Activated CD8-positive, alpha-beta T cell treated with anti-CD3 and anti-CD28 coated beads, Interleukin-2, amount 10 ng/mL, durations not matched to agents 7 days and 5 days (primary cell): ENCODE measurements at regions not wholly inside any gene's neighbourhood (a gene's known extent, or its start where the extent isn't known, plus 50 kb on each side); places are given as distances from the start of the nearest gene placed in this dataset.

ENCODE experiments used
- ATAC-seq: fragments of 150-1000 bp; cut with Tn5 transposase; one replicate; pipeline ENCODE4 v1.10.0; 2021; ENCODE audit warnings: moderate library complexity
- CTCF ChIA-PET: fragments of 350-600 bp; sonication (Branson Sonifier 250); formaldehyde crosslinking; loops from one replicate; lab custom pipeline; 2021; ENCODE audit warnings: antibody characterized with exemption; lab: Charles Lee
- POLR2A ChIA-PET: fragments of 350-600 bp; sonication (Branson Sonifier 250); formaldehyde crosslinking; loops from one replicate; lab custom pipeline; 2021; ENCODE audit warnings: antibody characterized with exemption; lab: Charles Lee
- DNase-seq: peaks from one replicate; pipeline ENCODE4 v3.0.0-alpha.2; 2020
- H3K27ac Mint-ChIP-seq: one replicate; pipeline ENCODE4 v1.8.0; 2021; ENCODE audit warnings: mild to moderate bottlenecking, mixed read lengths
- H3K27me3 Mint-ChIP-seq: one replicate; pipeline ENCODE4 v1.8.0; 2021; ENCODE audit warnings: low read depth, mixed read lengths
- H3K36me3 Mint-ChIP-seq: one replicate; pipeline ENCODE4 v1.8.0; 2021; ENCODE audit warnings: low read depth, mixed read lengths
- H3K4me1 Mint-ChIP-seq: one replicate; pipeline ENCODE4 v1.8.0; 2021; ENCODE audit warnings: low read depth, mixed read lengths
- H3K4me3 Mint-ChIP-seq: one replicate; pipeline ENCODE4 v1.8.0; 2021; ENCODE audit warnings: mild to moderate bottlenecking, mixed read lengths
- H3K9me3 Mint-ChIP-seq: one replicate; pipeline ENCODE4 v1.8.0; 2022; ENCODE audit warnings: mixed read lengths; ENCODE audit not compliant: insufficient read depth

DNA sequence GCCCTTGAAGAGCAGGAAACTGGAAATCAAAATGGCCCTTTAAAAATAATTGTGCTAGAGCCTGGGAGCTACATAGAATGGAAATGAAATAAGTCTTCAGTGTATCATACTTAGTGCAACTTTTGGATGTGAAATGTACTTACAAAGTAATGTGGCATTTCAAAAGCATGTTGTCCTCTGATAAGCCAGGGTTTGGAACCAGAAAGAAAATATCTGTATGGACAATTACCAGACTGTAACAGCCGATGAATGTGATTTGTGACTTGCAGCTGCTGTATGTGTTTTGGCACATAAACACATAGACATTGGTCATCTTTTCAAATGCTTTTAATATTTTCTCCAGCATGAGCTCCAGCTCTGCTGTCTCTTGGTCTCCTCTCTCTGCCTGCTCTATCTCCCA, 546.4 kb downstream of the OMA1 start:
- ChIA-PET POLR2A (no interaction called here), CTCF (no interaction called here)
- H3K36me3 Mint-ChIP-seq, result no peaks in the 10 kb centered on the region
- no peaks in the 10 kb centered on the region for H3K27me3 Mint-ChIP-seq
- DNase-seq (no peak), ATAC-seq (no peak)
- H3K4me1 Mint-ChIP-seq, result no peaks in the 10 kb centered on the region
- H3K9me3 Mint-ChIP-seq, result no peaks in the 10 kb centered on the region
- no peak overlapping the region for H3K4me3 Mint-ChIP-seq
- H3K27ac Mint-ChIP-seq, result no peak overlapping the region

- DNase-seq, result no peak
- Mint-ChIP-seq H3K27ac (no peak overlapping the region), H3K36me3 (no peaks in the 10 kb centered on the region), H3K9me3 (no peaks in the 10 kb centered on the region), H3K4me1 (no peaks in the 10 kb centered on the region), H3K27me3 (no peaks in the 10 kb centered on the region), H3K4me3 (no peak overlapping the region)
- POLR2A ChIA-PET, result no interaction called here
- CTCF ChIA-PET, result no interaction called here
- ATAC-seq, result no peak
These were observed 550.1 kb downstream of the OMA1 start for GRCh38 chr1:57996400-57996799.

GRCh38 chr1:57991289-57991688, 555.2 kb downstream of the OMA1 start:
- Mint-ChIP-seq H3K4me3 (no peak overlapping the region), H3K27ac (no peak overlapping the region), H3K4me1 (peaks cover 5% of the 10 kb centered on the region), H3K36me3 (no peaks in the 10 kb centered on the region), H3K27me3 (peaks cover 2% of the 10 kb centered on the region), H3K9me3 (no peaks in the 10 kb centered on the region)
- DNase-seq (no peak), ATAC-seq (no peak)
- ChIA-PET CTCF (no interaction called here), POLR2A (no interaction called here)

GRCh38 chr1:57989877-57990276, 556.6 kb downstream of the OMA1 start:
- Mint-ChIP-seq H3K4me1 (peaks cover 11% of the 10 kb centered on the region), H3K27ac (no peak overlapping the region), H3K36me3 (no peaks in the 10 kb centered on the region), H3K27me3 (peaks cover 2% of the 10 kb centered on the region), H3K4me3 (no peak overlapping the region), H3K9me3 (no peaks in the 10 kb centered on the region)
- DNase-seq (no peak), ATAC-seq (no peak)
- ChIA-PET POLR2A (no interaction called here), CTCF (no interaction called here)

- no peak for ATAC-seq
- DNase-seq, result no peak
- Mint-ChIP-seq H3K27me3 (peaks cover 2% of the 10 kb centered on the region), H3K36me3 (no peaks in the 10 kb centered on the region), H3K4me1 (peaks cover 11% of the 10 kb centered on the region), H3K9me3 (no peaks in the 10 kb centered on the region), H3K4me3 (no peak overlapping the region), H3K27ac (no peak overlapping the region)
- ChIA-PET CTCF (no interaction called here), POLR2A (no interaction called here)
These were observed 559.0 kb downstream of the OMA1 start for GRCh38 chr1:57987523-57987922.

DNA sequence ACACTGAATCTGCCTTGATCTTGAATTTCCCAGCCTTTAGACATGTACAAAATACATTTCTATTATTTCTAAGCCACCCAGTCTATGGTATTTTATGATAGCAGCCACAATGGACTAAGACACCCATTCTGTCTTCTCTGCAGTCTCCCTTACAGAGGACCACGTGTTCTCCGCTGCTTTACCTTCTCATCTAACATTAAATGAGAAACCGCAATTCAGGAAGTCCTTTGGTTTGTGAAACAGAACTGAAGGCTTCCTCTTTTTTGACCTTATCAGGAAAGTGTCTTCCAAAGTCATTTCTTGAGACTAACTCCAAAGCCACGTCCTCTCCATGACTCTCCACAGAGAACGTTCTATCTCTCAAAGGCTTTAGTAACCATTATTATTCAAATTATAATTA, 560.1 kb downstream of the OMA1 start:
- Mint-ChIP-seq H3K36me3 (no peaks in the 10 kb centered on the region), H3K9me3 (no peaks in the 10 kb centered on the region), H3K4me1 (peaks cover 11% of the 10 kb centered on the region), H3K4me3 (no peak overlapping the region), H3K27ac (no peak overlapping the region), H3K27me3 (peaks cover 2% of the 10 kb centered on the region)
- CTCF ChIA-PET, result no interaction called here
- POLR2A ChIA-PET, result no interaction called here
- no peak for ATAC-seq
- DNase-seq, result no peak

DNA sequence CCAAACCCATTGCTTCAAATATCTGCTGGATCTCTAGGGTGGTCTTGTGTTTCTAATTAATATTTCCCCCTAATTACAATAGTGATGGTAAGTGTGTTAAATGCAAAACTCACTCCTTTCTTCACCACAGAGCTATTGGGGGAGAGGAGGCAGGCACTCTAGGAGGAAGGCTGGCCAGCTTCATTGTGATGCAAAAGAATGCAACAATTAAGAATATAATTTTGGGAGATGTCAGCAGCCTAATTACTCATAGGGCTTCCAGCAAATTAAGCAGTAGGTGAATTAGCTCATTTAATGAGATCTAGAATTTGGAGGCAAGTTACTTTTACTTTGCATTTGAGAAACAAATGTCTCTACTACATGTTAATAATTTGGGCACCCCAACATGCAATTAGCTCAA, 560.4 kb upstream of the DAB1 start:
- no peak for DNase-seq
- H3K4me1 Mint-ChIP-seq, result peaks cover 11% of the 10 kb centered on the region
- no peaks in the 10 kb centered on the region for H3K9me3 Mint-ChIP-seq
- H3K4me3 Mint-ChIP-seq, result no peak overlapping the region
- ChIA-PET POLR2A (no interaction called here), CTCF (no interaction called here)
- no peak for ATAC-seq
- H3K36me3 Mint-ChIP-seq, result no peaks in the 10 kb centered on the region
- H3K27ac Mint-ChIP-seq, result no peak overlapping the region
- H3K27me3 Mint-ChIP-seq, result peaks cover 3% of the 10 kb centered on the region

- ChIA-PET POLR2A (interaction anchor here (1.1 kb wide), 1 partner anchor 41 kb away, joined by 3 read pairs; no protein-coding TSS in a partner anchor), CTCF (no interaction called here)
- no peak overlapping the region for H3K4me3 Mint-ChIP-seq
- H3K4me1 Mint-ChIP-seq, result peaks cover 11% of the 10 kb centered on the region
- no peak for ATAC-seq
- H3K27ac Mint-ChIP-seq, result no peak overlapping the region
- no peaks in the 10 kb centered on the region for H3K36me3 Mint-ChIP-seq
- no peak for DNase-seq
- peaks cover 2% of the 10 kb centered on the region for H3K27me3 Mint-ChIP-seq
- no peaks in the 10 kb centered on the region for H3K9me3 Mint-ChIP-seq
These were observed 559.6 kb upstream of the DAB1 start for GRCh38 chr1:57983441-57983840.

DNA sequence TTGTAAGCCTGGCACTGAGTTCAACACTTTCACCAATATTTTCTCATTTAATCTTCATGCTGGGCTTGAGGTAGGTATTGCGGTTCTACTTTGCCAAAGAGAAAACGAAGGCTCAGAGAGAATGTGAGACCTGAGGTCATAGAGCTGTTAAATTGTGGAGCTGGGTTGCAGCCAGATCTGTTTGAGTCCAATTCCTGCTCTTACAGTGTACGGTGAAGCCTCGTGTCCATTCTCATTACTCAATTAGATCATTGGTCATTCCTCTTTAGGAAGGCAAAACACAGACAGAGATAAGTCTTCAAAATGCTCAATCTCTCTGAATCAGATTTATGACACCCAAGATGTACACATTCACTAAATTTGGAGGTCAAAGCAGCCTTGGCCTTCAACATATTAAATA, 559.0 kb upstream of the DAB1 start:
- ChIA-PET CTCF (no interaction called here), POLR2A (interaction anchor here (1.1 kb wide), 1 partner anchor 40 kb away, joined by 3 read pairs; no protein-coding TSS in a partner anchor)
- no peak overlapping the region for H3K27ac Mint-ChIP-seq

DNA sequence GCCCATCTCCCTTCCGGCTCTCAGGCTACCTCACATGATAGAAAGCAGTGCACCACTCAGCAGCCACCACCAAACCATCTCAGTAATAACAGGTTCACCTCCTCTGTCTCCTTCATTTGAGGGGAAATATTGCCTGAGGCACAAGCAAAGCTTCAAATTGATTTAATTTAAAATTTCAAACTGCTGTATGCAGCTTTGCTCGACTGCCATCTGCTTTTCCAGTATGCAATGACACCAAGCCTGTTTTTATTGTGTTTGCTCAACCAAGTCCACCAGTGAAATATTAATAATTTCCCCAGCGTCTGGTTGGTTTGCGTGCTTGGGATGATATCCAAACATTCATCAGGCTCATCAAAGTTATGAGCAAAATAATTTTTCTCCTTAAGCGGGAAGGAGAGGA, 552.4 kb upstream of the DAB1 start:
- H3K27me3 Mint-ChIP-seq, result peaks cover 2% of the 10 kb centered on the region
- no peaks in the 10 kb centered on the region for H3K9me3 Mint-ChIP-seq
- H3K36me3 Mint-ChIP-seq, result no peaks in the 10 kb centered on the region
- H3K4me3 Mint-ChIP-seq, result no peak overlapping the region
- H3K27ac Mint-ChIP-seq, result no peak overlapping the region
- no peak for DNase-seq
- CTCF ChIA-PET, result no interaction called here
- POLR2A ChIA-PET, result interaction anchor here (0.6 kb wide), 1 partner anchor 1096 kb away, joined by 3 read pairs; no protein-coding TSS in a partner anchor
- ATAC-seq, result no peak
- H3K4me1 Mint-ChIP-seq, result no peaks in the 10 kb centered on the region

More for the DNA sequence above, 559.0 kb upstream of the DAB1 start:
- Mint-ChIP-seq H3K9me3 (no peaks in the 10 kb centered on the region), H3K4me3 (no peak overlapping the region), H3K36me3 (no peaks in the 10 kb centered on the region), H3K27me3 (peaks cover 2% of the 10 kb centered on the region), H3K4me1 (peaks cover 11% of the 10 kb centered on the region)
- no peak for ATAC-seq
- DNase-seq, result no peak

DNA sequence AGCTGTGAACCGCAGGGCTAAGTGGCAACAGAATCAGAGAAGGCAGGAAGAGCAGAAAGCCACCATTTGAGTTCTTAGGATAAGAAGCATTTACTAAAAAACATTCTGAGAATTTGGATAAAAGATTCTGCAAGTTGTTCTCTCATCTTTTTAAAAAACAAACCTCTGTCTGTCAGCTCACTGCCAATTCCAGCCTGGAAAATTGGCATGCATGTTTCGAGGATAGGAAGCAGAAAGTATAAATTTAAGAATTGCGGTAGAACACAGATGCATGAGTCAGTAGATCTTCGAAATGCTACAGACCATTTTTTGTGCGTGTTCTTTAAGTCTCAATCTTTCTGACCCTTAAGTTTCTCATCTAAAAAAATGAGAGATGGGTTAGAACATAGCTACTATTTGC, 544.5 kb upstream of the DAB1 start:
- Mint-ChIP-seq H3K4me3 (no peak overlapping the region), H3K27ac (no peak overlapping the region), H3K27me3 (no peaks in the 10 kb centered on the region), H3K36me3 (no peaks in the 10 kb centered on the region), H3K9me3 (no peaks in the 10 kb centered on the region), H3K4me1 (no peaks in the 10 kb centered on the region)
- ChIA-PET POLR2A (no interaction called here), CTCF (no interaction called here)
- ATAC-seq (no peak), DNase-seq (no peak)

DNA sequence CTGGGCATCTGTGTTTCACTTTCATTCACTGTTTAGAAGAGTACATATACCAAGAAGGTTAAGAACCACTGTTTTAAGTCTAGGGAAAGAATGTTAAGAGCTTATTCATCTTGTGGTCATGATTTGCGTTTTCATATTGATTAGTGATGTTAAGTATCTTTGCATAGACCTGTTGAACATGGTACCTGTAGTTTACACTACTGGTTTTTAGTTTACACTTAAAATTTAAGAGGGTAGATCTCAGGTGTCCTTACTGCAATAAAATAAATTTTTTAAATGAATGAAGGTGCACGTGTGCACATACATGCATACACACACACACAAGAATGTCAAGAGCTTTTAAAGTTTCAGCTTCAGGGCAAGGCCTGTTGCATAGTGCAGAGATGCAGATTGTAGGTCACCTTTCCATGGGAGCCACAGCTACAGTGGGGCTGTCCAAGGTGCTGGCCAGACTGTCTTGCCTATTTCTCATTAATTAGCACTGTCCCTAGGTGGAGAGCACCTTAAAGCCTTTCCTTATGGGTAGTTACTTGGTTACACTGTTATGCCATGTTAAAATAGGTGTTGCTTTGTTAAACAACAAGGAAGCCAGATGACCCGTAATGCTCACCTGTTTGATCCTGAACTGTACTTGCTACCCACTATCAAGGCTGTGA, 543.0 kb upstream of the DAB1 start:
- Mint-ChIP-seq H3K4me3 (no peak overlapping the region), H3K27me3 (no peaks in the 10 kb centered on the region), H3K36me3 (no peaks in the 10 kb centered on the region), H3K27ac (no peak overlapping the region), H3K4me1 (no peaks in the 10 kb centered on the region), H3K9me3 (no peaks in the 10 kb centered on the region)
- DNase-seq, result no peak
- POLR2A ChIA-PET, result no interaction called here
- CTCF ChIA-PET, result no interaction called here
- no peak for ATAC-seq

GRCh38 chr1:57966340-57966739, 542.5 kb upstream of the DAB1 start:
- CTCF ChIA-PET, result no interaction called here
- DNase-seq, result no peak

More at GRCh38 chr1:57966340-57966739, 542.5 kb upstream of the DAB1 start:
- no peaks in the 10 kb centered on the region for H3K9me3 Mint-ChIP-seq
- no peak overlapping the region for H3K27ac Mint-ChIP-seq
- H3K36me3 Mint-ChIP-seq, result no peaks in the 10 kb centered on the region
- H3K4me3 Mint-ChIP-seq, result no peak overlapping the region
- POLR2A ChIA-PET, result no interaction called here
- ATAC-seq, result no peak
- no peaks in the 10 kb centered on the region for H3K27me3 Mint-ChIP-seq
- no peaks in the 10 kb centered on the region for H3K4me1 Mint-ChIP-seq
